Tibial nerve (tissue), 3 donors: ENCODE measurements at regions not wholly inside any gene's neighbourhood (a gene's known extent, or its start where the extent isn't known, plus 50 kb on each side); places are given as distances from the start of the nearest gene placed in this dataset.
"Not testable (repeated sequence)": the region's sequence is repeated elsewhere in the genome, so short reads cannot be mapped to it uniquely, and the experiment has no call there.

Experiments used
- POLR2A ChIP-seq, 2 donors: fragments of 450-650 bp; IDR thresholded peaks; one replicate each; pipeline ENCODE4 v1.6.1; 2017; ENCODE audit warnings: antibody characterized with exemption in 2 of 2, mild to moderate bottlenecking in 2 of 2, moderate library complexity in 2 of 2
- TF ChIP-seq, protein P1 (sequence below), 5 experiments: fragments of 200-600 bp in 3 of 5; fragments of 450-650 bp in 2 of 5; sonication (generic) in 3 of 5; IDR thresholded peaks; one replicate each; pipeline ENCODE4 v1.5.1; 2016 to 2019; ENCODE audit warnings: antibody characterized with exemption in 5 of 5, mild to moderate bottlenecking in 3 of 5, moderate library complexity in 2 of 5

DNA sequence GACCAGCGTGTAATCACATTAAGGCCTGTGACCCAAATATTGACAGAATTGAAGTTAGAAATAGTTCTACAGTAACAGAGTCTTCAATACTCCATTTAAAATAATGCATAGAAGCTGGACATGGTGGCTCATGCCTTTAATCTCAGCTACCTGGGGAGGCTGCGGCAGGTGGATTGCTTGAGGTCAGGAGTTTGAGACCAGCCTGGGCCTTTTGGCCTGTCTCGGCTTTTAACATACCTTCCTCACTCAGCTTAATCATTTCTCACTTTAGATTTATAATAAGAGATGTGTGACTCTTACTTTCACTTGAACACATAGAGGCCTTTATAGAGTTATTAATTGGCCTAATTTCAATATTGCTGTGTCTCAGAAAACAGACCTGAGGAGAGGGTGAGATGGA, 454.9 kb downstream of the SPATA31A1 start:
- TF ChIP-seq, protein P1, sequence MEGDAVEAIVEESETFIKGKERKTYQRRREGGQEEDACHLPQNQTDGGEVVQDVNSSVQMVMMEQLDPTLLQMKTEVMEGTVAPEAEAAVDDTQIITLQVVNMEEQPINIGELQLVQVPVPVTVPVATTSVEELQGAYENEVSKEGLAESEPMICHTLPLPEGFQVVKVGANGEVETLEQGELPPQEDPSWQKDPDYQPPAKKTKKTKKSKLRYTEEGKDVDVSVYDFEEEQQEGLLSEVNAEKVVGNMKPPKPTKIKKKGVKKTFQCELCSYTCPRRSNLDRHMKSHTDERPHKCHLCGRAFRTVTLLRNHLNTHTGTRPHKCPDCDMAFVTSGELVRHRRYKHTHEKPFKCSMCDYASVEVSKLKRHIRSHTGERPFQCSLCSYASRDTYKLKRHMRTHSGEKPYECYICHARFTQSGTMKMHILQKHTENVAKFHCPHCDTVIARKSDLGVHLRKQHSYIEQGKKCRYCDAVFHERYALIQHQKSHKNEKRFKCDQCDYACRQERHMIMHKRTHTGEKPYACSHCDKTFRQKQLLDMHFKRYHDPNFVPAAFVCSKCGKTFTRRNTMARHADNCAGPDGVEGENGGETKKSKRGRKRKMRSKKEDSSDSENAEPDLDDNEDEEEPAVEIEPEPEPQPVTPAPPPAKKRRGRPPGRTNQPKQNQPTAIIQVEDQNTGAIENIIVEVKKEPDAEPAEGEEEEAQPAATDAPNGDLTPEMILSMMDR (IDR thresholded peaks at IDR 0.05) = not testable (repeated sequence)
- not testable (repeated sequence) for TF ChIP-seq POLR2A (IDR thresholded peaks at IDR 0.05)
